ENCODE measurements at regions not wholly inside any gene's neighbourhood (a gene's known extent, or its start where the extent isn't known, plus 50 kb on each side); places are given as distances from the start of the nearest gene placed in this dataset.

- Histone ChIP-seq H3K36me3 (replicated peaks in 1 of 2) (no peaks in the 10 kb centered on the region), H3K4me1 (replicated peaks in 1 of 2) (peaks cover 14 to 15% of the 10 kb centered on the region in 2 donors), H3K27me3 (no peaks in the 10 kb centered on the region), H3K4me3 (no peak overlapping the region), H3K27ac (no peak overlapping the region), H3K9me3 (replicated peaks in 1 of 3) (no peaks in the 10 kb centered on the region)
- intact Hi-C loops (cut with DNase I), result no loop called here
- TF ChIP-seq POLR2A (IDR thresholded peaks at IDR 0.05) (no peak), CTCF (IDR thresholded peaks at IDR 0.05) (no peak)
- 84 to 96% (median 90%) methylated on average over 8 of the region's 8 CpGs for WGBS, 4 donors
- no peak for DNase-seq
These were observed 123.9 kb upstream of the PEG3 start for GRCh38 chr19:56964410-56964920.

GRCh38 chr19:56966225-56966696, 125.7 kb upstream of the PEG3 start:
- H3K27ac ChIP-seq, result peak overlapping the region; percentile 14 to 88 (median 56)
- intact Hi-C loops (cut with DNase I), result no loop called here

GRCh38 chr19:56966697-56967299, 126.3 kb upstream of the PEG3 start:
- peak overlapping the region in 4 of 5 donors; percentile 14 to 88 (median 66) for H3K27ac ChIP-seq
- no peaks in the 10 kb centered on the region for H3K27me3 ChIP-seq
- H3K4me3 ChIP-seq, result no peak overlapping the region
- TF ChIP-seq CTCF (IDR thresholded peaks at IDR 0.05) (no peak), POLR2A (IDR thresholded peaks at IDR 0.05) (no peak)
- peaks cover 23 to 26% of the 10 kb centered on the region in 2 donors for H3K4me1 ChIP-seq (replicated peaks in 1 of 2)
- peak in 1 of 7 donors; percentile 30 for DNase-seq
- no peaks in the 10 kb centered on the region for H3K36me3 ChIP-seq (replicated peaks in 1 of 2)
- intact Hi-C loops (cut with DNase I), result no loop called here
- H3K9me3 ChIP-seq (replicated peaks in 1 of 3), result no peaks in the 10 kb centered on the region
- 50 to 67% (median 56%) methylated on average over 10 to 13 of the region's 13 CpGs for WGBS, 4 donors

More at GRCh38 chr19:56966225-56966696, 125.7 kb upstream of the PEG3 start:
- Histone ChIP-seq H3K4me3 (peak overlapping the region in 1 of 4 donors; percentile 40), H3K27me3 (no peaks in the 10 kb centered on the region), H3K4me1 (replicated peaks in 1 of 2) (peaks cover 23 to 26% of the 10 kb centered on the region in 2 donors), H3K36me3 (replicated peaks in 1 of 2) (no peaks in the 10 kb centered on the region), H3K9me3 (replicated peaks in 1 of 3) (no peaks in the 10 kb centered on the region)
- DNase-seq, result peak; percentile 78 to 90 (median 81)
- TF ChIP-seq POLR2A (IDR thresholded peaks at IDR 0.05), result no peak
- no peak for TF ChIP-seq CTCF (IDR thresholded peaks at IDR 0.05)
- 3 to 16% (median 9%) methylated on average over 4 to 17 of the region's 17 CpGs for WGBS, 4 donors

GRCh38 chr19:56969156-56969555, 128.6 kb upstream of the PEG3 start:
- DNase-seq, result no peak
- Histone ChIP-seq H3K36me3 (replicated peaks in 1 of 2) (no peaks in the 10 kb centered on the region), H3K27me3 (no peaks in the 10 kb centered on the region), H3K4me1 (replicated peaks in 1 of 2) (peaks cover 31 to 32% of the 10 kb centered on the region in 2 donors), H3K4me3 (no peak overlapping the region), H3K9me3 (replicated peaks in 1 of 3) (no peaks in the 10 kb centered on the region), H3K27ac (peak overlapping the region in 4 of 5 donors; percentile 48 to 86 (median 68))
- 40 to 54% (median 47%) methylated on average over 2 of the region's 2 CpGs for WGBS, 4 donors
- intact Hi-C loops (cut with DNase I), result no loop called here
- TF ChIP-seq POLR2A (IDR thresholded peaks at IDR 0.05), result no peak
- TF ChIP-seq CTCF (IDR thresholded peaks at IDR 0.05), result no peak

All from adrenal gland (tissue), 9 donors.